Right renal pelvis (tissue), 4 donors: ENCODE measurements at regions not wholly inside any gene's neighbourhood (a gene's known extent, or its start where the extent isn't known, plus 50 kb on each side); places are given as distances from the start of the nearest gene placed in this dataset.

ENCODE experiments used
- DNase-seq, 4 donors: peaks; one replicate each; pipeline ENCODE4 v3.0.0-alpha.2; 2013; ENCODE audit warnings: low read depth in 4 of 4, low spot score in 3 of 4, missing footprints in 1 of 4

DNA sequence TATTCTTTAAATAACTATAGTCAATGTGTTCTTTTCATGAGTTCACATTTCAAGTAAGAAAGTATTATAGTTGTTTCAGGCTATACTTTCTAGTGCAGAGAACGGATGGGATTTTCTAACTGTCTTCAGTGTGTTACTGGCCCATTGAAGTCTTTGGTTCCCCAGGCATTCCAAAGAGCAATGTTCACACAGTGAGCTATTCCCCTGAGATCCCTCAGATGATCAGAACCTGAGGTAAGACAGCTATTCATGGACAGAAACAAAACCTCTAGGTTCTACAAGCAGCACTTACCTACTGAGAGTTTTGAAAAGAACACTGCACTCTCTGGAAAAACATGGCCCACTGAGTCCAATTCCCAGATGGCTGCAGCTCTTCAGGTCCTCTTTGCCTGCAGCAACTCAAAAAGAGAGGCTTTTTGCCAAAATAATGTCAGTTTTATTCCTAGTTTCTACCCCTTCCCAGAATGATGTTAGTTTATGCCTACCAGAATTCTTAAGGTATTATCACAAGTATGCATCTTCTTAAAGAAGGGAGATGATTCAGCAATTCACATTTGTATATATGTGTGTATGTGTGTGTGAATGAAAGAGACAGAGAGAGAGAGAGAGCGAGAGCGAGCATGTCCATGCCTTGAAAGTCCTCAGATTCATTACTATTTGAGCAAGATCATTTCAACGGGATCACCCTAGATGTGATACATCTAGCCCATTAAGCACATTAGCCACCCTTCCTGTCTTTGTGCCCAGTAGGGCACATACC lies 146.1 kb downstream of the PDHA2 start:
- DNase-seq, result no peak

- no peak for DNase-seq
Measured at GRCh38 chr4:95987851-95988250, 148.0 kb downstream of the PDHA2 start.

DNA sequence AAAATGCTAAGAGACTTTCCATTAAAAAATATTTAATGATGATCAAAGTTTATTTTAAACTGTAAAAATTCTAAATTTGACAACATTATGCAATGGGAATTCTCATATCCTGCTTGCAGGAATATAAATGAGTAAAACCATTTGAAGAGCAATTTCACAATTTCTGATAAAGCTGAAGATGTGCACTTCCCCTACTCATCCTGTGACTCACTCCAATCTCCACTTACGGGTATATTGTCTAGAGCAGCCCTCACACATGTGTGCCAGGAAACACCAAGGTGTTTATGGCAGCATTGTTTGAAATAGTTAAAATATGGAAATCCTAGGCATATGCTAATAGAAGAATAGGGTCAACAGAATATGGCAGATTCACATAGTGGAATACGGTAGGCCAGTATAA lies 158.4 kb downstream of the PDHA2 start:
- no peak for DNase-seq

DNA sequence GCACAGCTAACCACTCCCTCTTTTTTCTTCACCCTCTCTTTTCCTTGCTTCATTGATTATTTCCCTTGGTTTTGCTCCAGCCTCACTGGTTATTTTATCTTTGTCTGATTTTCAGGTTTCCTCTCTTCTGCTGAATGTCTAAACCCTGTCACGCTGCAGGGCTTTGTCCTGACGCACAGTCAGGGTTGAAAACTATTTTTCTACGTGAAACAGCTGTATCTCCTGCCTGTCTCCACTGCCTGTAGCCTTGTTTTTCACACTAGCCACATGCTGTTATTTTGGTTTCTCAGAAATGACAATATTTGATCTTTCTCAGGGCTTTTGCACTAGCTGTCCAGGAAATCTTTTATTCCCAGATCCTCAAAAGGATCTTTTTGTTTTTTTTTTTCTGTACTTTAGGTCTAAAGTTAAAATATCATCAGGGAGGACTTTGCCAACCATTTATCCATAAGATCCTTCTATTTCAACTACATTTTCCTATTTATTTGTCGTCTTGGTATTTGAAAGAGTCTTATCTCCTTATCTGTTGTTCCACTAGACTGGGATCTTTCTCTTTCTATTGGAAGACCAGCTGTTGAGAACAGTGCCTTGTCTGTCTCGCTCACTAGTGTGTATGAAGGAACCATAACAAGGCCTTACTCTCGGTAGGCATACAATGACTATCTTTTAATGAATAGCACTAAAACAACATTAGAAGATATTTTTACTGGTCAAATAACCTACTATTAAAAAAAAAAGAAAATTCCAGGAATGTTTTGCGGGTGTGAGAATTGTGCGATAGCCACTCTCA lies 164.3 kb downstream of the PDHA2 start:
- DNase-seq, result no peak

- DNase-seq, result no peak
Measured at GRCh38 chr4:96009427-96010119, 169.7 kb downstream of the PDHA2 start.

- no peak for DNase-seq
Measured at GRCh38 chr4:96012687-96013086, 172.8 kb downstream of the PDHA2 start.

DNA sequence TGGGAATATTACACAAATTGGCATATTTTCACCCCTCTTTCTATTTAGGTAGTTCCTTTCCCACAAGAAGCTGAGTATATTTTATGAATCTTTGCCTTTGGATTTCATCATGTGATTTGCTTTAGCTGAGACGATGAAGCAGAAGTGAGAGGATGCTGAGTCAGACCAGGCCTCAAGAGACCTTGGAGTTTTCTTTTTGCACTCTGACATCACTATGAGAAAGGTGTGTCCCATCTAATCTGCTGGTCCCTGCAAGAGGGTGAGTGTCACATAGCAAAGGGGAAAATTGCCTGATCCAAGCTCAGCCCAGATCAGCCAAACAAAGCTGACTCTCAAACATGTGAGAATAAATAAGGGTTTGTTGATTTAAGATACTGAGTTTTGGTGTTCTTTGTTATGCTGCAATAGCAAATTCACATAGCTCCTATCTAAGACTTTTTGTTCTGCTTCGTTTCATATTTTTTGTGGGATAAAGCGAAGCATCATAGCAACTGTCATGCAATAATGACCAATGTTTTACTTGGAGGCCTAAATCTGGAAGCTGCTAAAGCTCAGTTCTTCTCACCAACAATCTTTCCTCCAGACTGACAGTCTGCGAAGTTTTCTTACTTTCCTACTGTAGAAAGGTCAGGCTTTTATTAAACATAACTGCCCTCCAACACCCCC lies 176.9 kb downstream of the PDHA2 start:
- DNase-seq, result no peak

- no peak for DNase-seq
Measured at GRCh38 chr4:96025011-96025410, 185.1 kb downstream of the PDHA2 start.

DNA sequence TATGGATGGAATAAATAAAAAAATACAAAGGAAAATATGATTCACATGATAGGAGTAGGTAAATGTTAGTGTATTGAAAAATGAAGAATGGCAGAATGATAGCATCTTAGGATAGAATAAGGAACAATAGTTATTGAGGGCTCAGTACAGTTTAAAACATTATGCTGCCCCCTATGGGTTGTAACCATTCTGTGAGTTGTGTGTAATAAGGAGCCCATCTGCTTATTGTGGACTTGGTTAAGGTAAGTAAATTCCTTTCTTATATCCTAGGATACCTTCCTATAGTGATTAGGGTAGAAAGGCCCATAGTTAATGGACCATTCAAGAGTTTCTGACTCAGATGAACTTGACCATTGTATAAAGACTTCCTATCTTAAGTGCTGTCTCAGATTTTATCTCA lies 195.8 kb downstream of the PDHA2 start:
- DNase-seq, result no peak

DNA sequence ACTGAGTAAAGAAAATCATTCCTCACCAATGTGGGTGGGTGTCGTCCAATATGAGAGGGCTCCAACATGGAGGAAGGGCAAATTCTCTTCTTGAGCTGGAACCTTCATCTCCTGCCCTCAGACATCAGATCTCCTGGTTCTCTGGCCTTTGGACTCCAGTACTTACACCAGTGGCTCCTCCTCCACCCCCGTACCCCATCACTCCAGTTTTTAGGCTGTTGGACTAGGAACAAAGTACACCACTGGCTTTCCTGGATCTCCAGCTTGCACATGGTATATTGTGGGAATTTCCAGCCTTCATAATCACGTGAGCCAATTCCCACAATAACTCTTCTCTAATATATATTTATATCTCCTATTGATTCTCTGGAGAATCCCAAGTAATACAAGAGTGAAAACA lies 196.9 kb downstream of the PDHA2 start:
- no peak for DNase-seq

DNA sequence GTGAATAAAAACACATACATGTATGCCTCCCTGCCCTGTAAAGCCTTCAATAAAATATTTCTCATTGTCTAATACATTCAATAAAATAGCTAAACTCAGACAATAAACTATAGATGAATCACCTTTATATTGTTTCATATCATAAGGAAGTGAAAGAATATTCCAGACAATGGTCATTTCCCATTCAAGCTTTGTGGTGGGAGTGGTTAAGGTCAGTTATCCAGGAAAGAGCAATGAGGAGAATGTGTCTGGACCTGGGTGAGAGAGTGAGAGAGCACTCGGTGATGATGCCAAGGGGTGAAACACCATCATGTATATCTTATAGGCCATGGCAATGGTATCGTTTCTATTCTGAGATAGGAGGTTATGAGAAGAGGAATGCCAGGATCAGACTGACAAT lies 197.8 kb downstream of the PDHA2 start:
- DNase-seq, result no peak

GRCh38 chr4:96039217-96039616 lies 199.3 kb downstream of the PDHA2 start:
- DNase-seq, result no peak

- DNase-seq, result no peak
Measured at GRCh38 chr4:96039803-96040436, 200.0 kb downstream of the PDHA2 start.

DNA sequence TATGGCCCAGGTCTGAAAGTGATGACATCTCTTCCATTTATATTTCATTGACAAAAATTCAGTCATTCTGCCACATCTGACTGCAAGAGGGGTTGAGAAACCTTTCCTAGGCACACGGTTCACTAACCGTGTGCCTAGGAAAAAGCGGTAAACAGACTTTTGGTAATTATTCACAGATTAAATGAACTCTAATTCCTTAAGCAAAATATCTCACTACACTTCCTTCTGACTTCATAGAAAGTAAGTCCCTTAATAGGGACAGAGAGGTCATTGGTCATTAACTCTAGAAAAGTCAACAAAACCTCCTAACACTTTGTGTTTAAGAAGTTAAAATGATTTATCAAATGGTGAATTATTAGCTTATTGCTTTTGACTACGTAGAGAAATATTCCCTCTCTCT lies 205.1 kb downstream of the PDHA2 start:
- DNase-seq, result no peak

GRCh38 chr4:96052827-96053226 lies 212.9 kb downstream of the PDHA2 start:
- DNase-seq, result no peak

DNA sequence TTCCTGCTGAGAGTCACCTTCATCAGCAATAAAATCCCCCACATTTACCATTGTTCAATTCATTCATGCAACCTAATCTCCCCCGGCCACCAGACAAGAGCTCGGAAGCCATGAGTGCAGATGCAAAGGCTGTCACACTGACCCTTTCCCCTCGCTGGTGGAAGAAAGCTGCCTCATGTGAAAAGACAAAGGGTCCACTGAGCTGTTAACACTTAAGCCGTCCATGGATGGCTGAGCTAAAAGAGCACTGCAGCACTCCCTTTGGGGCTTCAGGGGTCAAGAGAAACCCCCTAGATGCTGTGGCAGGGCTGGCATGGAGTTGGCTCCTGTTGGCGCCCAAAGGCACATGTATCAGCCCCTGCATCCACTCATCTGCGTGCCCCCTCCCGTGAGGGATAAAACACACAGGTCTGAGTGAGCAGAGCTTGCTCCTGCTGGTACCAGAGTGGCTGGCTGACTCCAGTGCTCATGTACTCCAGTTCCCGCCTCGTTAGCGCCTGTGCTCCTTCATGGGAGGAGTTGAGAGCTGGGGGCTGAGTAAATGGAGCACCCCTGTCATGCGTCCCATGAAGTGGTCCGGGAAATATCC lies 216.5 kb downstream of the PDHA2 start:
- no peak for DNase-seq

DNA sequence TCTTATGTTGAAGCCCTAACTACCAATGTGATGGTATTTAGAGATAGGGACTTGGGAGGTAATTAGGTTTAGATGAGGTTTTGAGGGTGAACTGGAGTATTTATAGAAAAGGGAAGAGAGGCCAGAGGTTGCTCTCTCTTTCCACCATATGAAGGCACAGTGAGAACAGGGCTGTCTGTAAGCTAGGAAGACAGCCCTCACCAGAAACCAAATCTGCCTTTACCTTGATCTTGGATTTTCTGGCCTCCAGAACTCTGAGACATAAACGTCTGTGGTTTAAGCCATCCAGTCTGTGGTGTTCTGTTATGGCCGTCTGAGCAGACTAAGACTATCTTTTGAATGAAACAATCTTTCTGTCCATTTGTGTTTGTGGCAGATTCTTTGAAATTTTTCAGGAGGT lies 223.7 kb downstream of the PDHA2 start:
- no peak for DNase-seq

- no peak for DNase-seq
Measured at GRCh38 chr4:96073461-96073860, 233.6 kb downstream of the PDHA2 start.

GRCh38 chr4:96092151-96092705 lies 252.3 kb downstream of the PDHA2 start:
- DNase-seq, result no peak

GRCh38 chr4:96093057-96093456 lies 253.2 kb downstream of the PDHA2 start:
- DNase-seq, result no peak
